HL-60 (cell line): ENCODE measurements at regions not wholly inside any gene's neighbourhood (a gene's known extent, or its start where the extent isn't known, plus 50 kb on each side); places are given as distances from the start of the nearest gene placed in this dataset.
A peak's percentile ranks its signal among the peaks of the same experiment; 100 is the strongest.

Experiments
- DNase-seq, 2 experiments: peaks; one replicate each; pipeline ENCODE4 v3.0.0-alpha.2; 2010 to 2020; ENCODE audit warnings: low read depth in 1 of 2, low spot score in 1 of 2
- H3K27ac ChIP-seq: fragments of 250-450 bp; sonication (Bioruptor Pico); replicated peaks from 2 replicates; pipeline ENCODE4 v1.5.1; 2020; ENCODE audit warnings: mild to moderate bottlenecking, moderate library complexity
- H3K27me3 ChIP-seq: fragments of 250-450 bp; sonication (Bioruptor Pico); 2 replicates; pipeline ENCODE4 v1.5.1; 2021; ENCODE audit warnings: mild to moderate bottlenecking, moderate library complexity; ENCODE audit not compliant: insufficient read depth, poor library complexity, severe bottlenecking
- H3K4me3 ChIP-seq: replicated peaks from 2 replicates; pipeline ENCODE4 v1.5.1; 2011; ENCODE audit warnings: mild to moderate bottlenecking, control low read depth, low read length; ENCODE audit not compliant: insufficient read depth
- CTCF ChIP-seq: IDR thresholded peaks from one replicate; pipeline ENCODE4 v1.5.1; 2011; ENCODE audit warnings: low read length, control low read depth, inconsistent platforms; ENCODE audit not compliant: insufficient read depth
- GABPA ChIP-seq: IDR thresholded peaks from 2 replicates; pipeline ENCODE4 v1.6.1; 2012; ENCODE audit warnings: low read depth
- POLR2AphosphoS5 ChIP-seq: IDR thresholded peaks from 2 replicates; pipeline ENCODE4 v1.6.1; 2012; ENCODE audit warnings: low read depth
- SPI1 ChIP-seq: IDR thresholded peaks from 2 replicates; pipeline ENCODE4 v1.6.1; 2012; ENCODE audit warnings: low read depth, mild to moderate bottlenecking, borderline replicate concordance
- TF ChIP-seq, protein P1 (sequence below): IDR thresholded peaks from 2 replicates; pipeline ENCODE4 v1.6.1; 2012; ENCODE audit warnings: low read depth; ENCODE audit not compliant: insufficient replicate concordance

DNA sequence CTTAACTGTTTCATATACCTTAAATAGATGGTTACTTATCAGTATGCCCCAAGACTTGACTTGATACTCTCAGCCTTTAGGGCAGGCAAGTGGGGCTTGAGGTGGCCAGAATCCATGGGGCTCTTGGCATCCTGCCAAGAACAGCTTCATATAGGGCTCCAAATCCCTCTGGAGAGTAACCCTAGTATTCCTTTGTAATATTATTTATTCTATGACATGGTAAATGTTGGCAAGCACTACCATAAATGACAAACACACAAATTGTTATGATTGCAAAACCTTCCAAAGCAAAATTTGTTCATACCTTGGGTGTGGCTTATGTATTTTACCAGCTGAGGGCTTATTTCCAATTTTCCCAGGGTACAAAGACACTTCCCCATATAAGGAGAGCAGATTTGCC is 257.4 kb upstream of the TRPC7 start:
- TF ChIP-seq, protein P1, sequence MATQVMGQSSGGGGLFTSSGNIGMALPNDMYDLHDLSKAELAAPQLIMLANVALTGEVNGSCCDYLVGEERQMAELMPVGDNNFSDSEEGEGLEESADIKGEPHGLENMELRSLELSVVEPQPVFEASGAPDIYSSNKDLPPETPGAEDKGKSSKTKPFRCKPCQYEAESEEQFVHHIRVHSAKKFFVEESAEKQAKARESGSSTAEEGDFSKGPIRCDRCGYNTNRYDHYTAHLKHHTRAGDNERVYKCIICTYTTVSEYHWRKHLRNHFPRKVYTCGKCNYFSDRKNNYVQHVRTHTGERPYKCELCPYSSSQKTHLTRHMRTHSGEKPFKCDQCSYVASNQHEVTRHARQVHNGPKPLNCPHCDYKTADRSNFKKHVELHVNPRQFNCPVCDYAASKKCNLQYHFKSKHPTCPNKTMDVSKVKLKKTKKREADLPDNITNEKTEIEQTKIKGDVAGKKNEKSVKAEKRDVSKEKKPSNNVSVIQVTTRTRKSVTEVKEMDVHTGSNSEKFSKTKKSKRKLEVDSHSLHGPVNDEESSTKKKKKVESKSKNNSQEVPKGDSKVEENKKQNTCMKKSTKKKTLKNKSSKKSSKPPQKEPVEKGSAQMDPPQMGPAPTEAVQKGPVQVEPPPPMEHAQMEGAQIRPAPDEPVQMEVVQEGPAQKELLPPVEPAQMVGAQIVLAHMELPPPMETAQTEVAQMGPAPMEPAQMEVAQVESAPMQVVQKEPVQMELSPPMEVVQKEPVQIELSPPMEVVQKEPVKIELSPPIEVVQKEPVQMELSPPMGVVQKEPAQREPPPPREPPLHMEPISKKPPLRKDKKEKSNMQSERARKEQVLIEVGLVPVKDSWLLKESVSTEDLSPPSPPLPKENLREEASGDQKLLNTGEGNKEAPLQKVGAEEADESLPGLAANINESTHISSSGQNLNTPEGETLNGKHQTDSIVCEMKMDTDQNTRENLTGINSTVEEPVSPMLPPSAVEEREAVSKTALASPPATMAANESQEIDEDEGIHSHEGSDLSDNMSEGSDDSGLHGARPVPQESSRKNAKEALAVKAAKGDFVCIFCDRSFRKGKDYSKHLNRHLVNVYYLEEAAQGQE: no peak
- TF ChIP-seq POLR2AphosphoS5 (no peak), CTCF (no peak), SPI1 (no peak), GABPA (no peak)

GRCh38 chr5:136621743-136622142 is 256.4 kb upstream of the TRPC7 start:
- Histone ChIP-seq H3K27ac (no peak overlapping the region), H3K4me3 (no peak overlapping the region), H3K27me3 (no peaks in the 10 kb centered on the region)
- TF ChIP-seq, protein P1: no peak
- TF ChIP-seq SPI1 (no peak), GABPA (no peak), CTCF (no peak), POLR2AphosphoS5 (no peak)
- DNase-seq: no peak

More for the DNA sequence above, 257.4 kb upstream of the TRPC7 start:
- Histone ChIP-seq H3K27me3 (no peaks in the 10 kb centered on the region), H3K4me3 (no peak overlapping the region), H3K27ac (no peak overlapping the region)
- DNase-seq: no peak

DNA sequence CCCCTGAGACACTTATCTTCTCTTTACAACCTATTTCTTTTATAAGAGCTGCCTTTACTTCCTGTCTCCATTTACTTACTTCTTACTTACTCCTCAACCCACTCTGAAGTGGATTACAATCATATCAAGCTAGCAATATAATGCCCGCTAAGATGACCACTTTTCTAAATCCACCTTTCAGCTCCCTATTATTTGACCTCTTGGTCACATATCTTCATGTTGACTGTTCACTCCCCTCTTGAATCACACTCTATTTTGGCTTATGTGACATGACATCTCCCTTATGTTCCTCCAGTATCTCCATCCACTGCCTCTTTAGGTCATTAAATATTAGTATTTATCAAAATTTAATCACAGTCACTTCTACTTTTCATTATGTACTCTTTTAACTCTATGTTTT is 255.3 kb upstream of the TRPC7 start:
- H3K4me3 ChIP-seq: no peak overlapping the region
- H3K27ac ChIP-seq: peak overlapping the region; percentile 21; the same call in 1 of the 2 replicates
- TF ChIP-seq SPI1 (no peak), GABPA (no peak), POLR2AphosphoS5 (no peak), CTCF (no peak)
- TF ChIP-seq, protein P1: no peak
- no peak for DNase-seq
- H3K27me3 ChIP-seq: no peaks in the 10 kb centered on the region
